DMS114 treated with DMSO at 0.1 percent for 48 hours (cell line): ENCODE measurements at regions not wholly inside any gene's neighbourhood (a gene's known extent, or its start where the extent isn't known, plus 50 kb on each side); places are given as distances from the start of the nearest gene placed in this dataset.
"Not testable (repeated sequence)": the region's sequence is repeated elsewhere in the genome, so short reads cannot be mapped to it uniquely, and the experiment has no call there.

ENCODE experiments used
- DNase-seq: peaks from one replicate; lab custom pipeline; 2025; ENCODE audit not compliant: unreplicated experiment; lab: John Stamatoyannopoulos, UW

GRCh38 chr13:50722440-50723125 is 120.9 kb downstream of the DLEU7 start:
- no peak for DNase-seq

GRCh38 chr13:50724438-50724837 is 119.1 kb downstream of the DLEU7 start:
- no peak for DNase-seq

- no peak for DNase-seq
These were observed 118.6 kb downstream of the DLEU7 start for GRCh38 chr13:50724913-50725312.

- DNase-seq: no peak
These were observed 117.3 kb downstream of the DLEU7 start for GRCh38 chr13:50726164-50726563.

GRCh38 chr13:50729177-50729576 is 114.3 kb downstream of the DLEU7 start:
- DNase-seq: no peak

GRCh38 chr13:50730496-50731351 is 112.8 kb downstream of the DLEU7 start:
- no peak for DNase-seq

GRCh38 chr13:50731400-50731799 is 112.1 kb downstream of the DLEU7 start:
- DNase-seq: no peak

- no peak for DNase-seq
These were observed 110.8 kb downstream of the DLEU7 start for GRCh38 chr13:50732712-50733111.

GRCh38 chr13:50733392-50733791 is 110.1 kb downstream of the DLEU7 start:
- DNase-seq: no peak

GRCh38 chr13:50735071-50735470 is 108.4 kb downstream of the DLEU7 start:
- no peak for DNase-seq

- DNase-seq: no peak
These were observed 103.3 kb downstream of the DLEU7 start for GRCh38 chr13:50740052-50740741.

- DNase-seq: no peak
These were observed 101.1 kb downstream of the DLEU7 start for GRCh38 chr13:50742353-50742752.

- DNase-seq: no peak
These were observed 100.5 kb downstream of the DLEU7 start for GRCh38 chr13:50742968-50743367.

GRCh38 chr13:50744116-50744660 is 99.3 kb downstream of the DLEU7 start:
- no peak for DNase-seq

GRCh38 chr13:50745542-50746115 is 97.9 kb downstream of the DLEU7 start:
- DNase-seq: no peak

GRCh38 chr13:50747737-50748350 is 95.6 kb downstream of the DLEU7 start:
- DNase-seq: no peak

GRCh38 chr13:50753221-50753620 is 90.3 kb downstream of the DLEU7 start:
- not testable (repeated sequence) for DNase-seq

- not testable (repeated sequence) for DNase-seq
These were observed 87.4 kb downstream of the DLEU7 start for GRCh38 chr13:50755862-50756685.

GRCh38 chr13:50757008-50757407 is 86.5 kb downstream of the DLEU7 start:
- DNase-seq: no peak

GRCh38 chr13:50758796-50759195 is 84.7 kb downstream of the DLEU7 start:
- no peak for DNase-seq
